Mesothelial cell of epicardium (in vitro differentiated cells): ENCODE measurements at regions not wholly inside any gene's neighbourhood (a gene's known extent, or its start where the extent isn't known, plus 50 kb on each side); places are given as distances from the start of the nearest gene placed in this dataset.

Experiments used
- DNase-seq, 2 experiments: peaks; one replicate each; pipeline ENCODE4 v3.0.0; 2021; ENCODE audit warnings: low spot score in 2 of 2; ENCODE audit not compliant: unreplicated experiment in 2 of 2
- H3K27ac Mint-ChIP-seq: 2 replicates; pipeline ENCODE4 v1.8.0; 2021; ENCODE audit warnings: mixed read lengths
- H3K27me3 Mint-ChIP-seq: 2 replicates; pipeline ENCODE4 v1.8.0; 2021; ENCODE audit warnings: low read depth, mixed read lengths
- H3K36me3 Mint-ChIP-seq: 2 replicates; pipeline ENCODE4 v1.8.0; 2021; ENCODE audit warnings: mixed read lengths
- H3K4me1 Mint-ChIP-seq: 2 replicates; pipeline ENCODE4 v1.8.0; 2021; ENCODE audit warnings: mixed read lengths
- H3K4me3 Mint-ChIP-seq: 2 replicates; pipeline ENCODE4 v1.8.0; 2021; ENCODE audit warnings: mild to moderate bottlenecking, moderate library complexity, mixed read lengths
- H3K9me3 Mint-ChIP-seq: 2 replicates; pipeline ENCODE4 v1.8.0; 2021; ENCODE audit warnings: mixed read lengths
- TF ChIP-seq, protein P1 (sequence below): fragments of 200-600 bp; sonication (generic); IDR thresholded peaks from one replicate; pipeline ENCODE4 v1.5.0; 2021; ENCODE audit warnings: antibody characterized with exemption; ENCODE audit not compliant: unreplicated experiment

DNA sequence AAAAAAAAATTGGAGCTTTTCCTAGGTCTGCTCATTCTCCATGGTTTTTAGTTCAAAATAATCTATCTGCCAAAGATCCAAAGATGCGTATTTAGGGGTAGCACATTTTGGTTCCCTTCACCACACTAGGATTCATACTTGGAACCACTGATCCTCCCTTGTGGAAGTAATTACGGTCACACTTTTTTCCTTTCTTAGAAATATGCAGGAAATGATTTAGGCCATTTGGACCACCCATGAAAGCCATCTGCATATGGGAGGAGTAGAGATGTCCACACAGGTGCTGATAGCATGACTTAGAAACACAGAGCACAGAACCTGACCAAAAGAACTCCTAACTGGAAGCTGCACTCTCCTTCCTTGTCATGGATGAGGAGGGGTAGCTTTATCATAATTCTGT lies 105.9 kb upstream of the RAI14 start:
- Mint-ChIP-seq H3K9me3 (peaks cover 18% of the 10 kb centered on the region), H3K27ac (no peak overlapping the region), H3K27me3 (no peaks in the 10 kb centered on the region), H3K4me3 (no peak overlapping the region), H3K36me3 (peaks cover 8% of the 10 kb centered on the region), H3K4me1 (no peaks in the 10 kb centered on the region)
- DNase-seq, result no peak
- TF ChIP-seq, protein P1, sequence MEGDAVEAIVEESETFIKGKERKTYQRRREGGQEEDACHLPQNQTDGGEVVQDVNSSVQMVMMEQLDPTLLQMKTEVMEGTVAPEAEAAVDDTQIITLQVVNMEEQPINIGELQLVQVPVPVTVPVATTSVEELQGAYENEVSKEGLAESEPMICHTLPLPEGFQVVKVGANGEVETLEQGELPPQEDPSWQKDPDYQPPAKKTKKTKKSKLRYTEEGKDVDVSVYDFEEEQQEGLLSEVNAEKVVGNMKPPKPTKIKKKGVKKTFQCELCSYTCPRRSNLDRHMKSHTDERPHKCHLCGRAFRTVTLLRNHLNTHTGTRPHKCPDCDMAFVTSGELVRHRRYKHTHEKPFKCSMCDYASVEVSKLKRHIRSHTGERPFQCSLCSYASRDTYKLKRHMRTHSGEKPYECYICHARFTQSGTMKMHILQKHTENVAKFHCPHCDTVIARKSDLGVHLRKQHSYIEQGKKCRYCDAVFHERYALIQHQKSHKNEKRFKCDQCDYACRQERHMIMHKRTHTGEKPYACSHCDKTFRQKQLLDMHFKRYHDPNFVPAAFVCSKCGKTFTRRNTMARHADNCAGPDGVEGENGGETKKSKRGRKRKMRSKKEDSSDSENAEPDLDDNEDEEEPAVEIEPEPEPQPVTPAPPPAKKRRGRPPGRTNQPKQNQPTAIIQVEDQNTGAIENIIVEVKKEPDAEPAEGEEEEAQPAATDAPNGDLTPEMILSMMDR, result no peak

- Mint-ChIP-seq H3K36me3 (peaks cover 8% of the 10 kb centered on the region), H3K9me3 (peaks cover 17% of the 10 kb centered on the region), H3K27ac (no peak overlapping the region), H3K4me3 (no peak overlapping the region), H3K4me1 (no peaks in the 10 kb centered on the region), H3K27me3 (no peaks in the 10 kb centered on the region)
- TF ChIP-seq, protein P1, result no peak
- no peak for DNase-seq
These were observed 105.2 kb upstream of the RAI14 start for GRCh38 chr5:34550964-34551363.

DNA sequence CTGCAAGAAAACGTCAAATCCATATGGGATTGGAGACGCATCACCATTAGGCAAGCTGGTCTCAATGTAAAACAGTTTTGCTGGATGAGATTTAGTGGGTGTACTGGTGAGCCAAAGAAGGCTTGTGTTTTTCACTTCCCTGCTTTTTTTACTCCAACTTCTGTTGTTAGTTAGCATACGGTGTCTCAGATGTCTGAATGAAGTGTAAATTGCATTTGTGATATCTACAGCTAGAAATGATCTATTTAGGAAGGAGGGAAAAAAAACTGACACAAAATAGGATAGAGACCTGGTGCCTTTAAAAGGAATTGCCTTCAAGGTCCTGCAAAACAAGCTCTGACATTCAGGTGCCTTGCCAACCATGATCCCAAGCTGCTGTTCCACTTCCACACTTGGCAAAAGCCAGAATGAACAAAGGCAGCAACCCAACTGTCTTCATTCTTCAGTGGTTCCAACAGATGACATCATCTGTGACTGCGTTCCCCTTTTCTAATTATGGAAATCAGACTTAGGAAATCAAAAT lies 104.2 kb upstream of the RAI14 start:
- Mint-ChIP-seq H3K4me3 (no peak overlapping the region), H3K27me3 (no peaks in the 10 kb centered on the region), H3K4me1 (peaks cover 5% of the 10 kb centered on the region), H3K9me3 (peaks cover 9% of the 10 kb centered on the region), H3K36me3 (peaks cover 6% of the 10 kb centered on the region), H3K27ac (no peak overlapping the region)
- TF ChIP-seq, protein P1, result no peak
- no peak for DNase-seq

GRCh38 chr5:34552686-34553085 lies 103.4 kb upstream of the RAI14 start:
- DNase-seq, result no peak
- H3K4me1 Mint-ChIP-seq, result peaks cover 6% of the 10 kb centered on the region
- H3K27me3 Mint-ChIP-seq, result no peaks in the 10 kb centered on the region
- peaks cover 5% of the 10 kb centered on the region for H3K9me3 Mint-ChIP-seq
- no peak overlapping the region for H3K4me3 Mint-ChIP-seq
- TF ChIP-seq, protein P1, result no peak
- H3K36me3 Mint-ChIP-seq, result peaks cover 3% of the 10 kb centered on the region
- no peak overlapping the region for H3K27ac Mint-ChIP-seq

- no peaks in the 10 kb centered on the region for H3K36me3 Mint-ChIP-seq
- H3K4me1 Mint-ChIP-seq, result peaks cover 6% of the 10 kb centered on the region
- no peaks in the 10 kb centered on the region for H3K9me3 Mint-ChIP-seq
- H3K27me3 Mint-ChIP-seq, result no peaks in the 10 kb centered on the region
- H3K4me3 Mint-ChIP-seq, result no peak overlapping the region
- TF ChIP-seq, protein P1, result no peak
- H3K27ac Mint-ChIP-seq, result no peak overlapping the region
- no peak for DNase-seq
These were observed 102.5 kb upstream of the RAI14 start for GRCh38 chr5:34553581-34553980.

DNA sequence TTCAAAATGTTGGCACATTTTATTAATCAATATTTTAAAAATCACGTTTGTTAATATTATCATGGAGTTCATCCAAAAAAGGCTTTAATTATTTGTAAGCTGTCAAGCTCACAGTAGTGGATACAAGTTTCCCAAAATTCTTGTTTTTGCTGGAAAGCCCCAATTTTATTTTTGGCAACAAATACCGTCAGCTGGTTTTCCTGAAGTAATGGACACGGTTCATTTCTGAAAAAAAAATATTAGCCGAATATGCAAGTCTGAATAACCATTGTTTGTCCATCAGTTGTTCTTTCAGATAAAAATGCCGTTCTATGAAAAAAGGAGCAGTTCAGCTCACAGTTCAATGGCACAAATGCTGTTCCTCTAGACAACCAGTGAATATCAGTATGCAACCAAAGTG lies 101.5 kb upstream of the RAI14 start:
- Mint-ChIP-seq H3K4me1 (peaks cover 10% of the 10 kb centered on the region), H3K9me3 (no peaks in the 10 kb centered on the region), H3K36me3 (no peaks in the 10 kb centered on the region), H3K27ac (no peak overlapping the region), H3K4me3 (no peak overlapping the region), H3K27me3 (no peaks in the 10 kb centered on the region)
- no peak for DNase-seq
- TF ChIP-seq, protein P1, result no peak
